HG03108 (cell line): ENCODE measurements at regions not wholly inside any gene's neighbourhood (a gene's known extent, or its start where the extent isn't known, plus 50 kb on each side); places are given as distances from the start of the nearest gene placed in this dataset.
A peak's percentile ranks its signal among the peaks of the same experiment; 100 is the strongest.
"Not testable (repeated sequence)": the region's sequence is repeated elsewhere in the genome, so short reads cannot be mapped to it uniquely, and the experiment has no call there.

ENCODE experiments used
- ATAC-seq: cut with Tn5 transposase; IDR thresholded peaks from one replicate; pipeline ENCODE4 v1.9.1; 2021; ENCODE audit warnings: moderate library complexity; ENCODE audit not compliant: unreplicated experiment

GRCh38 chr6:128739112-128739511 is 143.8 kb upstream of the LAMA2 start:
- ATAC-seq, result no peak

GRCh38 chr6:128738112-128738511 is 144.8 kb upstream of the LAMA2 start:
- ATAC-seq, result no peak

GRCh38 chr6:128736780-128737179 is 146.2 kb upstream of the LAMA2 start:
- ATAC-seq, result no peak

GRCh38 chr6:128731249-128732165 is 151.4 kb upstream of the LAMA2 start:
- ATAC-seq, result no peak

- no peak for ATAC-seq
These were observed 155.4 kb upstream of the LAMA2 start for GRCh38 chr6:128727500-128727899.

- no peak for ATAC-seq
These were observed 157.4 kb upstream of the LAMA2 start for GRCh38 chr6:128725271-128726233.

GRCh38 chr6:128724738-128725137 is 158.2 kb upstream of the LAMA2 start:
- ATAC-seq, result no peak

- ATAC-seq, result no peak
These were observed 159.3 kb upstream of the LAMA2 start for GRCh38 chr6:128723667-128724066.

- ATAC-seq, result no peak
These were observed 162.0 kb upstream of the LAMA2 start for GRCh38 chr6:128720891-128721290.

GRCh38 chr6:128719786-128720185 is 163.2 kb upstream of the LAMA2 start:
- ATAC-seq, result no peak

- no peak for ATAC-seq
These were observed 169.5 kb upstream of the LAMA2 start for GRCh38 chr6:128713461-128713860.

- no peak for ATAC-seq
These were observed 170.0 kb upstream of the LAMA2 start for GRCh38 chr6:128712898-128713297.

GRCh38 chr6:128711149-128711548 is 171.8 kb upstream of the LAMA2 start:
- ATAC-seq, result no peak

- no peak for ATAC-seq
These were observed 172.6 kb upstream of the LAMA2 start for GRCh38 chr6:128710315-128710714.

GRCh38 chr6:128704601-128705000 is 178.3 kb upstream of the LAMA2 start:
- ATAC-seq, result no peak

GRCh38 chr6:128703794-128704193 is 179.1 kb upstream of the LAMA2 start:
- ATAC-seq, result not testable (repeated sequence)

- no peak for ATAC-seq
These were observed 176.6 kb upstream of the PTPRK start for GRCh38 chr6:128696691-128697689.

- ATAC-seq, result peak; percentile 96
These were observed 174.1 kb upstream of the PTPRK start for GRCh38 chr6:128694303-128695009.

GRCh38 chr6:128690063-128690462 is 169.7 kb upstream of the PTPRK start:
- no peak for ATAC-seq

- no peak for ATAC-seq
These were observed 165.7 kb upstream of the PTPRK start for GRCh38 chr6:128686084-128686483.
